HK-2 (cell line): ENCODE measurements at regions not wholly inside any gene's neighbourhood (a gene's known extent, or its start where the extent isn't known, plus 50 kb on each side); places are given as distances from the start of the nearest gene placed in this dataset.
"Not testable (repeated sequence)": the region's sequence is repeated elsewhere in the genome, so short reads cannot be mapped to it uniquely, and the experiment has no call there.

Experiments
- DNase-seq: peaks from one replicate; pipeline ENCODE4 v3.0.0-alpha.2; 2018; ENCODE audit not compliant: unreplicated experiment

GRCh38 chr18:67007999-67008398, 404.1 kb upstream of the CDH19 start:
- DNase-seq: no peak

- no peak for DNase-seq
Measured at GRCh38 chr18:67007085-67007484, 403.2 kb upstream of the CDH19 start.

- DNase-seq: no peak
Measured at GRCh38 chr18:67001052-67001451, 397.2 kb upstream of the CDH19 start.

- DNase-seq: no peak
Measured at GRCh38 chr18:66999003-66999402, 395.1 kb upstream of the CDH19 start.

GRCh38 chr18:66995270-66995669, 391.4 kb upstream of the CDH19 start:
- DNase-seq: no peak

- no peak for DNase-seq
Measured at GRCh38 chr18:66994790-66995189, 390.9 kb upstream of the CDH19 start.

GRCh38 chr18:66993492-66993891, 389.6 kb upstream of the CDH19 start:
- peak; percentile 3 for DNase-seq

GRCh38 chr18:66990909-66991308, 387.0 kb upstream of the CDH19 start:
- no peak for DNase-seq

GRCh38 chr18:66979009-66979408, 375.1 kb upstream of the CDH19 start:
- DNase-seq: no peak

- no peak for DNase-seq
Measured at GRCh38 chr18:66972681-66973080, 368.8 kb upstream of the CDH19 start.

- no peak for DNase-seq
Measured at GRCh38 chr18:66971960-66972359, 368.1 kb upstream of the CDH19 start.

- DNase-seq: no peak
Measured at GRCh38 chr18:66966171-66966570, 362.3 kb upstream of the CDH19 start.

- DNase-seq: no peak
Measured at GRCh38 chr18:66958309-66958708, 354.4 kb upstream of the CDH19 start.

- no peak for DNase-seq
Measured at GRCh38 chr18:66951750-66952149, 347.9 kb upstream of the CDH19 start.

GRCh38 chr18:66949419-66949818, 345.5 kb upstream of the CDH19 start:
- no peak for DNase-seq

GRCh38 chr18:66937546-66937945, 333.7 kb upstream of the CDH19 start:
- DNase-seq: no peak

- DNase-seq: no peak
Measured at GRCh38 chr18:66931010-66931409, 327.1 kb upstream of the CDH19 start.

- DNase-seq: no peak
Measured at GRCh38 chr18:66916834-66917233, 312.9 kb upstream of the CDH19 start.

- DNase-seq: no peak
Measured at GRCh38 chr18:66900837-66901236, 296.9 kb upstream of the CDH19 start.

GRCh38 chr18:66895631-66896030, 291.7 kb upstream of the CDH19 start:
- no peak for DNase-seq

- DNase-seq: no peak
Measured at GRCh38 chr18:66894851-66895250, 291.0 kb upstream of the CDH19 start.

GRCh38 chr18:66892388-66892787, 288.5 kb upstream of the CDH19 start:
- not testable (repeated sequence) for DNase-seq

- no peak for DNase-seq
Measured at GRCh38 chr18:66874812-66875474, 271.1 kb upstream of the CDH19 start.

- no peak for DNase-seq
Measured at GRCh38 chr18:66874375-66874774, 270.5 kb upstream of the CDH19 start.
